ENCODE measurements at regions not wholly inside any gene's neighbourhood (a gene's known extent, or its start where the extent isn't known, plus 50 kb on each side); places are given as distances from the start of the nearest gene placed in this dataset.

GRCh38 chr20:58094160-58094559 lies 134.3 kb downstream of the ANKRD60 start:
- POLR2A ChIA-PET = no interaction called here

DNA sequence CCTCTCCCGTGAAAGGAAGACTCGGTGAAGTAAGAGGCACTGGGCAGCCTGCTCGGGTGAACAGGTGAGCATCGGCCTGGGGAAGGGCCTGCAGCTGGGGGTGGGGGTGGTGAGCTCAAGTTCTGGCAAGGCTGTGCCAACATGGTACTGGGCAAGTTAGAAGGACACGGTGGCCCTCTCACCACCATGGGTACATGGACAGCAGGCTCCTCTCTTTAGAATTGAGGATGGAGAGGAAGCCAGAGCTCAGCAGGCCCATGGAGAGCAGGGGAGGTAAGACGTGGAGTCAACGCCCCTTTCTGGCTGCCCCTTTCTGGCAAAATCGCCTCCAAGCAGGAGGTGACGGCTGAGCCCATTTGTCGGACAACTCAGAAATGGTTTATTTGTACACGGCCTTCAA lies 135.6 kb downstream of the ANKRD60 start:
- POLR2A ChIA-PET = interaction anchor here (0.6 kb wide), 1 partner anchor 18 kb away, joined by 3 read pairs; no protein-coding TSS in a partner anchor
- CTCF ChIA-PET = no interaction called here

More at GRCh38 chr20:58094160-58094559, 134.3 kb downstream of the ANKRD60 start:
- CTCF ChIA-PET = no interaction called here

DNA sequence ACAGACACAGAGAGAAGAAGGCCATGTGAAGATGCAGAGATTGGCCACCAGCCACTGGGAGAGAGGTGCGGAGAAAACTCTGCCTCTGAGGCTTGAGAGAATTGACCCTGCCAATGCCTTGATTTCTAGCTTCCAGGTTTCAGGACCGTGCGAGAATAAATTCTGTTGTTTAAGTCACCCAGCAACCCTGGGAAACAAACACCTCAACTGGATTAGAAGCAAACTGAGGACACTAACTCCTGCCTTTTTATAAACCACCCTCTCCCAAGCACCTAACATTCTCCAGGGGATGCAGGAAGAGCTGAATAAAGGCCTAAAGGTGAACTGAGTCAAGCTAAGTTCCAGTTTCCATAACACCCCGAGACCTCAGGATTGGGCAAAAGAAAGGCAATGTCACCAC lies 136.1 kb downstream of the ANKRD60 start:
- ChIA-PET POLR2A (interaction anchor here (0.6 kb wide), 1 partner anchor 18 kb away, joined by 3 read pairs; no protein-coding TSS in a partner anchor), CTCF (no interaction called here)

GRCh38 chr20:58091810-58092209 lies 136.6 kb downstream of the ANKRD60 start:
- CTCF ChIA-PET = no interaction called here
- POLR2A ChIA-PET = no interaction called here

- CTCF ChIA-PET = no interaction called here
- POLR2A ChIA-PET = no interaction called here
These were observed 138.3 kb downstream of the ANKRD60 start for GRCh38 chr20:58090161-58090560.

GRCh38 chr20:58088625-58089024 lies 139.8 kb downstream of the ANKRD60 start:
- ChIA-PET CTCF (no interaction called here), POLR2A (no interaction called here)

- POLR2A ChIA-PET = no interaction called here
These were observed 140.3 kb downstream of the ANKRD60 start for GRCh38 chr20:58088105-58088504.

DNA sequence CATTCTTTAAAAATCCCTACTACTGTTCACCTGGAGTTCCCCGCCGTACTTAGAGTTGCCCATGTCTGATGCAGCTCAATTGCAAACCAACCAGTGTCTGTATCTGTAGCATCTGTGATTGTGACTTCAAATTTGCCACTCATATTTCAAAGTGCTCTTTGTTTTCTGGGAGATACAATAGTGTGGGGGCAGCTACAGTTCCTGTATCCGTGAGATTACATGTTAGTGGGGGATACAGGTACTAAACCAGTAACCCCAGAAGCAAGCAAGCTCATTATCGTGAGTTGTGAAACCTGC lies 140.9 kb downstream of the ANKRD60 start:
- ChIA-PET CTCF (interaction anchor here (0.6 to 1.6 kb wide), 4 partner anchors 13 to 492 kb away, joined by 3 to 4 read pairs (median 3); no protein-coding TSS in a partner anchor), POLR2A (no interaction called here)

More at GRCh38 chr20:58088105-58088504, 140.3 kb downstream of the ANKRD60 start:
- CTCF ChIA-PET = interaction anchor here (0.6 kb wide), 2 partner anchors 104 to 468 kb away, joined by 3 to 4 read pairs; no protein-coding TSS in a partner anchor

DNA sequence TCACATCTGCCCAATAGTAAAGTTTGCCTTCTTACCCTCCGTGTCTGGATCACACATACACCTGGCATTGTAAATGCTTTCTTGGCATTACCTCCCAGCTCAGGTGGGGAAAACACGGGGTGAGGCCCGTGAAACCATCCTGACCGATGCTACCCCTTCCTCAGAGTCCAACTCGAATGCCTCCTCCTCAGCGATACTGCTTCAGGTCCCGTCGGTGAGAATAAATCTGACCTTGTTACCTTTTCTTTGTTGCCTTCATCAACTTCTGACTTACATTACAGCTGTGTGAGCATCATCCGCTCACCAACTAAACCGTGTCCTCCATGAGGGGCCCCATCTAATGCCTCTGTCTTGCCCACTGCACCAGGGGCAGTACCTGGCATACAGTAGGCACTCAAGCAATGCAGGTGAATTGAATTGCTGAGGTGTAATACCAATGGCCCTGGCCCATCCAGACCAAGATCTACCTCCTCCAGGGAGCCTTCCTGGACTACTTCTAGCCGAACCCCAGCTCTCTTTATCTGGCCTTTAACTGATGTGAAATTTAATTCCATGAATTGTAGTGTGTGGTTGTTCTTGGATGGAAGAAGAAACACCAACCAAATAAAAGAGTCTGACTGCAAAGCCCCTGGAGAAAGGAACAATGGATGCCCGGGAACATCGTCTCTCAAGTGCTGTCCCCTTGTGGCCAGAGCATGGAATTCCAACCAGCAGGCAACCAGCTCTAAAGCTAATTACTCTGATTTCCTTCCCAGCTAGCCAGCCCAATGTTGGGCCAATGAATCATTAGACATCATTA lies 141.5 kb downstream of the ANKRD60 start:
- ChIA-PET CTCF (interaction anchor here (0.8 to 1.6 kb wide), 5 partner anchors 12 to 491 kb away, joined by 3 to 4 read pairs (median 3); no protein-coding TSS in a partner anchor), POLR2A (no interaction called here)

GRCh38 chr20:58084966-58085365 lies 143.5 kb downstream of the ANKRD60 start:
- CTCF ChIA-PET = no interaction called here
- POLR2A ChIA-PET = no interaction called here

DNA sequence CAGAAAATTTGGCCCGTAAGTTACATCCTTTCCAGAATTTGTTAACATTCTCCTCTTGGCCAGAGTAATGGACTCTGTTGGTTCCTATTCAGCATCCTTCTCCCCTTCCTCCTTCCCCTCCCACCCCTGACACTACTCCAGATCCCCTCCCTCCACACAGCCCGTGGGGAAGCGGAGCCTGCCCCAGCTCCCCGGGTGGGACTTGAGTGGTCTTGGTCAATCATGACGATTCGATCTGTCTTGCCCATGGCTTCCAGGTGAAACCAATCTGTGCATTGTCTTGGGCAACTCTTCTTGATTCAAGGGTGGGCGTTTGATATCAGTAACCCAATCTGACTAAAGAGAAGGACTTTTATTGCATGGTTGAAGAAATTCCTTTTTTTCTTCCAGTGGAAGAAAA lies 143.9 kb downstream of the ANKRD60 start:
- POLR2A ChIA-PET = no interaction called here
- CTCF ChIA-PET = no interaction called here

DNA sequence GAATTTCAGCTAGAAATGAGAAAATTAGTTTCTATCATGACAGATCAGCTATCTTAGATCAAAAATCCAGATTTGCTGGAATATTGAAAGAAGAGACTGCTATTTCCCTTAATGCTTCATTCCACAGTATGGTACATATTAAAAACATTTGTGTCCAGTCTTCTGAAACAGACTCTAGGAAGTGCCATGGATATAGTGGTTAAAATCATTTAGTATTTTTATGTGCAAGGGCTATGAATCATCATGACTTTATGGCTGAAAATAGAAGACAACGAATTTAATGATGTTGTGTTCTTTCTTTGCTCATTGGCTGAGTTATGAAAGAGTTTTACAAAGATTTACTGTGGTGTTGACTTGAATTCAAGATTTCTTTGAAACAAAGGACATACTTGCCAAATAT lies 146.6 kb downstream of the ANKRD60 start:
- ChIA-PET CTCF (no interaction called here), POLR2A (no interaction called here)

GRCh38 chr20:58078741-58079522 lies 149.5 kb downstream of the ANKRD60 start:
- ChIA-PET POLR2A (no interaction called here), CTCF (no interaction called here)

GRCh38 chr20:58077282-58077681 lies 151.2 kb downstream of the ANKRD60 start:
- ChIA-PET POLR2A (no interaction called here), CTCF (no interaction called here)

- CTCF ChIA-PET = no interaction called here
- POLR2A ChIA-PET = no interaction called here
These were observed 152.0 kb downstream of the ANKRD60 start for GRCh38 chr20:58076405-58076804.

DNA sequence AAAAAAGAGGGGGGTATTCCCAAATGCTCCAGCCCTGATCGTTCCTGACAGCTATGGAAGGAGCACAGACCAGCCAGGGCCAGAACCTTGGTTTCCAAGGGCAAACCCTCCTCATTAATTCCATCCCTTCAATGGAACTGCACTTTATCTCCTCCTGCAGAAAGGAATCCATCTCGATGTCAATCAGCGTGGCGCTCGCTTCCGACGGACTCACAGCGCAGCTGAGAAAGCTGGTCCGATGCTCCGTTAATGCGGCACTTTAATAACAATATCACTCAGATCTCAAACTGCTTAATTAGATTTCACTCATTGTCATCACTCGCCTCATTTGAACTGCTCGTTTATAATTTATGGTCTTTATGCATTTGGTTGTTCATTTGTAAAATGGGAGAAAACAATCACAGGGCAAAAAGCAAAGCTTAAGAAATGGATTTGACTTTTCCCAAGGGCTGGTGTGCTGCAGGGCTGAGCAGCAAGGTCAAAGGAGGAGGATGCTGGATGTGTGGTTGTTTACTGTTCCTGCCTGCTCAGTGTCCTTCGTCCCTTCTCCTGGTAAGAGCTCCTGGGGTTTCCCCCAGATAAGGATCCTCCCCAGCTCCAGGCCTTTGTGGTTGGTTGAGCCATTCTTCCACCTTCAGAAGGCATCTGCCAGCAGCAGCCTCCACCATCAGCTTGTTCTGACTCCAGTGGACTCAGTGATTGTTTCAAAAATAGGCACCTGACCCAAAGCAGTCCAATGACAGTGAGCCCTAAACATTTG lies 152.7 kb downstream of the ANKRD60 start:
- ChIA-PET POLR2A (no interaction called here), CTCF (no interaction called here)

DNA sequence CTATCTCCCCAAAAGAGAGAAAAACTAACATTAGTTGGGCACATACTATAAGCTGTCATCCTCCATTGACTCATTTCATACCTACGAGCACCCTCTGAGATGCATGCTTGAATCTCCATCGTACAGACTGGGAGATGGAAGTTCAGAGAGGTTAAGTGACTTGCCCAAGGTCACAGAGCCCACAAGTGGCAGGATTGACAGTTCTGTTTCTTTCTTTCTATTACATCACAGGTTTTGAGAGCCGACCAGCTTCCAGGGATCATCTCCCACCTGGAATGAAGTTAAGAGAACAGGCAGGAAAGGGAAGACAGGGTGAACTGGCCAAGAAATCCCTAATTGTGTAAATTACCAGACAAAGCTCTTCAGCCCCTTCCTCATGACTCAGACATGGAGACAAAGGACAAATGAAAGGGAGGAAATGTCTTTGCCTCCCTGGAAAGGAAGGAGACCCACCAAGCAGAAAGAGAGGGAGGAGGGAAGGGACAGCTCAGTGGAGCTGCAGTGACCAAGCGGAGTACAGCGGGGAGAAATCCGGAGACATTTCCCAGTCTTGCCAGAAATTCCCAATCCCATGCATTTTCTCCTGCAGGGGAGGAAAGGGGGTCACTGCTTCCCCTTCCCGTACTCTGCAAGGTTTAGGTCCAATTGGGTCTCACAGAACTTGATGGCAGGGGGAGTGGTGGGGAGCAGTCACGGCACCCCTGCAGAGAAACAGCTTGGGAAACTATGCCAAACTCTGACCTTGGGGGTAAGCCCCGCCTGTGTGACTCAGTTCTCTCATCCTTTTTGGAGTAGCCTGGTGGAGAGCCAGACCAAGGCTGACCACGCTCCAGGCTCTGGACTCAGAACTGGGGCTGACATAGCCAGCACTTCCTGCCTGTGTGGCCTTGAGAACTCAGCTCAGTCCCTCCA lies 154.3 kb downstream of the ANKRD60 start:
- ChIA-PET POLR2A (no interaction called here), CTCF (interaction anchor here (1.1 kb wide), 1 partner anchor 13 kb away, joined by 3 read pairs; no protein-coding TSS in a partner anchor)

DNA sequence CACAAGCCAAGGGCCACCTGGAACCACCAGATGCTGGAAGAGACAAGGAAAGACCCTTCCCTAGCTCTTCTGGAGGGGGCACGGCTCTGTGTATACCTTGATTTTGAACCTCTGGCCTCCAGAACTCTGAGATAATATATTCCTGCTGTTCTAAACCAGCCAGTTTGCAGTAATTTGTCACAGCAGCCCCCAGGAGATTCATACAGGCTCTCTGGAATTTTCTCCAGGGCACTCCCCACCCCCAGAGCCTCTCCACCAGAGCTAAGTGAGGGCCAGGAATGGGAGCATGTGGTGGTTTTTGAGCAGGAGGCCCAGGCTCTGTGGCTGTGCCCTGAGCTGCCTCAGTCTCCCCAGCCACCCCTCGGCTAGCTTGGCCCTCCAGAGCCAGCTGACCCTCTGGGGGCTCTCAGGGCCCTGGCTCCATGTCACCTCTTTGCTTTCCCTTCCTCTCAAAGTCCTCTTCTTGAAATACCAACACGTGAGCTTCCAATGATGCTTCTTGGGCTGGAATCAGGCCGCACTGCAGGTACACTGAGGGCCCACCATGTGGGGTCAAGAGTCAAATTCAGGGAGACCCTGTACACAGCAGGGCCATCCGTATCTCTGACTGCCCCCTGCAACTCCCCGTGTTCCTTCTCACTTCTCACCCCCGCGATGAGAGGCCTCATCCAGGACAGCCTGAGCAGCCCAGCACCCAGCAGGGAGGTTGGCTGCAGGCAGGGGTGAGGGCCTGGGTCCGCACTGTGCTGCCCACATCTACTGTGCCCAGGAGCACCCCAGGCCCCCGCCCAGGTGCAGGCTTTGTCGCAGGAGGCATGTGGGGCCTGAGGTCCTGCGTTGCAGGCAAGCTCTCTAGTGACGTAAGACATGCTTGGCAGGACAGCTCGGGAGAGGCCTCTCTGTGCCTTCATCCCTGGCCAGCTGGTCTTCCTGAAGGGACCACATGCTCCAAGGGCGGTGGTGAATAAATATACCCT lies 155.5 kb downstream of the ANKRD60 start:
- ChIA-PET POLR2A (no interaction called here), CTCF (no interaction called here)

Measured in activated CD8-positive, alpha-beta memory T cell treated with anti-CD3 and anti-CD28 coated beads for 36 hours (primary cell).